ENCODE measurements at regions not wholly inside any gene's neighbourhood (a gene's known extent, or its start where the extent isn't known, plus 50 kb on each side); places are given as distances from the start of the nearest gene placed in this dataset.

GRCh38 chr4:44553180-44553579, 98.2 kb downstream of the YIPF7 start:
- ATAC-seq (no peak), DNase-seq (ENCODE audit: low read depth, low spot score) (no peak), FAIRE-seq (no peak)
- Histone ChIP-seq H3K36me3 (ENCODE audit: control insufficient read depth in 2 of 2, insufficient read depth in 2 of 2, low read length in 1 of 2) (no peaks in the 10 kb centered on the region), H2AFZ (ENCODE audit: control insufficient read depth, low read depth, low read length) (no peak overlapping the region), H3K4me2 (ENCODE audit: control insufficient read depth, insufficient read depth) (no peak overlapping the region), H4K20me1 (ENCODE audit: control insufficient read depth, insufficient read depth) (no peaks in the 10 kb centered on the region), H3K79me2 (ENCODE audit: control insufficient read depth, insufficient read depth, low read length) (no peaks in the 10 kb centered on the region), H3K27me3 (replicated peaks in 1 of 2; ENCODE audit: control insufficient read depth in 2 of 2, insufficient read depth in 2 of 2, low read length in 1 of 2) (no peaks in the 10 kb centered on the region), H3K9ac (ENCODE audit: control insufficient read depth, insufficient read depth, low read length) (no peak overlapping the region), H3K9me3 (replicated peaks; ENCODE audit: control insufficient read depth, insufficient read depth, low read length) (no peaks in the 10 kb centered on the region), H3K27ac (ENCODE audit: control insufficient read depth, insufficient read depth) (no peak overlapping the region), H3K4me1 (ENCODE audit: control insufficient read depth, insufficient read depth, low read length) (no peaks in the 10 kb centered on the region), H3K4me3 (no peak overlapping the region)
- 9% methylated on average over 3 of the region's 3 CpGs for WGBS (ENCODE audit: insufficient coverage, insufficient replicate concordance, low lambda C conversion rate, missing lambda C conversion rate)
- in situ Hi-C loops (cut with MboI) (no loop called here), intact Hi-C loops (cut with micrococcal nuclease; ENCODE audit: unreplicated experiment) (no loop called here)
- TF ChIP-seq, protein P1, sequence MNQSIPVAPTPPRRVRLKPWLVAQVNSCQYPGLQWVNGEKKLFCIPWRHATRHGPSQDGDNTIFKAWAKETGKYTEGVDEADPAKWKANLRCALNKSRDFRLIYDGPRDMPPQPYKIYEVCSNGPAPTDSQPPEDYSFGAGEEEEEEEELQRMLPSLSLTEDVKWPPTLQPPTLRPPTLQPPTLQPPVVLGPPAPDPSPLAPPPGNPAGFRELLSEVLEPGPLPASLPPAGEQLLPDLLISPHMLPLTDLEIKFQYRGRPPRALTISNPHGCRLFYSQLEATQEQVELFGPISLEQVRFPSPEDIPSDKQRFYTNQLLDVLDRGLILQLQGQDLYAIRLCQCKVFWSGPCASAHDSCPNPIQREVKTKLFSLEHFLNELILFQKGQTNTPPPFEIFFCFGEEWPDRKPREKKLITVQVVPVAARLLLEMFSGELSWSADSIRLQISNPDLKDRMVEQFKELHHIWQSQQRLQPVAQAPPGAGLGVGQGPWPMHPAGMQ (IDR thresholded peaks at IDR 0.05; ENCODE audit: borderline replicate concordance), result no peak
- no peak for TF ChIP-seq BCL3 (IDR thresholded peaks at IDR 0.05; ENCODE audit: borderline replicate concordance, insufficient read depth, low read depth, low read length, poor library complexity, severe bottlenecking)
- TF ChIP-seq CBX5 (IDR thresholded peaks at IDR 0.05; ENCODE audit: low read depth), result no peak
- TF ChIP-seq, protein P2, sequence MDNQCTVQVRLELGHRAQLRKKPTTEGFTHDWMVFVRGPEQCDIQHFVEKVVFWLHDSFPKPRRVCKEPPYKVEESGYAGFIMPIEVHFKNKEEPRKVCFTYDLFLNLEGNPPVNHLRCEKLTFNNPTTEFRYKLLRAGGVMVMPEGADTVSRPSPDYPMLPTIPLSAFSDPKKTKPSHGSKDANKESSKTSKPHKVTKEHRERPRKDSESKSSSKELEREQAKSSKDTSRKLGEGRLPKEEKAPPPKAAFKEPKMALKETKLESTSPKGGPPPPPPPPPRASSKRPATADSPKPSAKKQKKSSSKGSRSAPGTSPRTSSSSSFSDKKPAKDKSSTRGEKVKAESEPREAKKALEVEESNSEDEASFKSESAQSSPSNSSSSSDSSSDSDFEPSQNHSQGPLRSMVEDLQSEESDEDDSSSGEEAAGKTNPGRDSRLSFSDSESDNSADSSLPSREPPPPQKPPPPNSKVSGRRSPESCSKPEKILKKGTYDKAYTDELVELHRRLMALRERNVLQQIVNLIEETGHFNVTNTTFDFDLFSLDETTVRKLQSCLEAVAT (IDR thresholded peaks at IDR 0.05), result no peak
- TF ChIP-seq NR2F1 (conservative IDR thresholded peaks at IDR 0.05), result no peak
- no TSS peak for BruUV-seq (replicated peaks)
- ChIA-PET POLR2A (no interaction called here), CTCF (interaction anchor here (2.3 kb wide), 1 partner anchor 31 kb away, joined by 5 read pairs; no protein-coding TSS in a partner anchor), RAD21 (ENCODE audit: unreplicated experiment) (no interaction called here), SMC1A (ENCODE audit: uncharacterized antibody, unreplicated experiment) (no interaction called here)

All from GM12878 (cell line).